ENCODE measurements at regions not wholly inside any gene's neighbourhood (a gene's known extent, or its start where the extent isn't known, plus 50 kb on each side); places are given as distances from the start of the nearest gene placed in this dataset.
"Not testable (repeated sequence)": the region's sequence is repeated elsewhere in the genome, so short reads cannot be mapped to it uniquely, and the experiment has no call there.

DNA sequence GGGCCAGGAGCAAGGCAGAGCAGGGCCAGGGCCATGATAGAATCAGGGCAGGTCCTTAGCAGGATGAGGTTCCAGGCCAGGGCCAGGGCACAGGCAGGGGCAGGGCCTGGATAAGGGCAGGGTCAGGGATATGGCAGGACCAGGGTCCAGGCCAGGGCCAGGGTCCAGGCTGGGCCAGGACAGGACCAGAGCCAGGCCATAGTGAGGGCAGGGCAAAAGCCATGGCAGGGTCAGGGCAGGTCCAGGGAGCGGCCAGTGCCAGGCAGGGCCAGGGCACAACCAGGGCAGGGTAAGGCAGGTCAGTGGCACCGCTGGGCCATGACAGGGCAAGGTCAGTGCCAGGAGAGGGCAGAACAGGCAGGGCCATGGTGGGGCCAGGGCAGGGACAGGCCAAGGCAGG, 152.2 kb downstream of the LIPI start:
- no peak overlapping the region for H3K4me3 Mint-ChIP-seq
- peaks cover 4% of the 10 kb centered on the region for H3K36me3 Mint-ChIP-seq (ENCODE audit: low read depth)
- H3K27ac Mint-ChIP-seq, result no peak overlapping the region
- H3K27me3 Mint-ChIP-seq, result no peaks in the 10 kb centered on the region
- no peaks in the 10 kb centered on the region for H3K9me3 Mint-ChIP-seq
- H3K4me1 Mint-ChIP-seq (ENCODE audit: low read depth), result no peaks in the 10 kb centered on the region

DNA sequence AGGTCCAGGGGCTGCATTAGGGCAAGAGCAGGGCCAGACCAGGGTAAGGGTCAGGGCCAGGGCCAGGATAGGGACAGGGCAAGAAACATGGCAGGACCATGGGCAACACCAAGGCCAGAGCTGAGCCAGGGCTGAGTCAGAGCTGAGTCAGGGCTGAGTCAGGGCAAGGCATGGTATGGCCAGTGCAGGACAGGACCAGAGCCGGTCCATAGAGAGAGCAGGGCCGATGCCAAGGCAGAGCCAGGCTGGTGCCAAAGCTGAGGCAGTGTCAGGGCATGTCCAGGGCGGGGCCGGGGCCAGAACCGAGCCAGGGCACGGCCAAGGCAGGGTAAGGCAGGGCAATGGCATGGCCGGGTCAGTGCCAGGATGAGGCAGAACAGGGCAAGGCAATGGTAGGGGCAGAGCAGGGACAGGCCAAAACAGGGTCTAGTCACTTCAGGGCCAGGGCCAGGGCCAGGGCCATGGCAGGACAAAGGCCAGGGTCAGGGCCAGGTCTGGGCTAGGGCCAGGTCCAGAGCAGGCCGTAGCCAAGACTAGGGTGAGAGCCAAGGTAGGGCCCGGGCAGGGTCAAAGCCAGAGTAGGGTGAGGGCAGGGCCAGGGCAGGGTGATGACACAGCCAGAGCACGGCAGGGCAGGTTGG, 152.8 kb downstream of the LIPI start:
- not testable (repeated sequence) for H3K36me3 Mint-ChIP-seq (ENCODE audit: low read depth); H3K27ac Mint-ChIP-seq; H3K4me3 Mint-ChIP-seq; H3K9me3 Mint-ChIP-seq; H3K4me1 Mint-ChIP-seq (ENCODE audit: low read depth); H3K27me3 Mint-ChIP-seq

DNA sequence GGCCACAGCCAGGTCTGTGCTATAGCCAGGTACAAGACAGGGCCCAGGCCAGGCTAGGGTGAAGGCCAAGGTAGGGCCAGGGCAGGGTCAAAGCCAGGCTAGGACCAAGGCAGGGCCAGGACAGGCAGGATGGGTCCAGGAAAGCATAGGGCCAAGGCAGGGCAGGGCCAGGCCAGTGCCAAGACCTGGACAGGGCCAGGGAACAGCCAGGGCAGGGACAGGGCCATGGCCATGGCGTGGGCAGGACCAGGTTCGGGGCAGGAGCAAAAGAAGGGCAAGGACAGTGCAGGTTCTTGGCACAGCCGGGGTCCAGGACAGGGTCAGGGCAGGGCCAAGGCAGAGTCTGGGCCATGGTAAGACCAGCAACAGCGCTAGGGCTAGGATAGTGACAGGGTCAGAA, 153.4 kb downstream of the LIPI start:
- peaks cover 4% of the 10 kb centered on the region for H3K36me3 Mint-ChIP-seq (ENCODE audit: low read depth)
- H3K9me3 Mint-ChIP-seq, result no peaks in the 10 kb centered on the region
- H3K4me3 Mint-ChIP-seq, result no peak overlapping the region
- no peak overlapping the region for H3K27ac Mint-ChIP-seq
- H3K4me1 Mint-ChIP-seq (ENCODE audit: low read depth), result no peaks in the 10 kb centered on the region
- no peaks in the 10 kb centered on the region for H3K27me3 Mint-ChIP-seq

DNA sequence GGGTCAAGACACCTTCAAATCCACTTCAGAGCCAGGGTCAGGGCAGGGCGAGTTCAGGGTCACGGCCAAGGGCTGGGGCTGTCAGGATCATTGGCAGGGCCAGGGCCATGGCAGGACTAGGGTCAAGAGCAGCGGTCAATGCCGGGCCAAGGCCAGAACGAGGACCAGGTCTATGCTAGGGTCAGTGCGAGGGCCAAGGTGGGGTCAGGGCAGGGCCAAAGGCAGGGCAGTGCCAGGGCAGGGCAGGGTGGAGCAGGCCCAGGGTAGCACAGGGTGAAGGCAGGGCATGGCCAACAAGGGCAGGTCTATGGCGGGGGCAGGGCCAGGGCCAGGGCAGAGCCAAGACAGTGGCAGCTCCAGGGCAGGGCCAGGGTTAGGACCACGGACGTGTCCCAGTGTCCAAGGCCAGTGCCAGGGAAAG, 154.0 kb downstream of the LIPI start:
- H3K27me3 Mint-ChIP-seq, result no peaks in the 10 kb centered on the region
- H3K4me3 Mint-ChIP-seq, result no peak overlapping the region
- peaks cover 4% of the 10 kb centered on the region for H3K36me3 Mint-ChIP-seq (ENCODE audit: low read depth)
- no peaks in the 10 kb centered on the region for H3K9me3 Mint-ChIP-seq
- no peaks in the 10 kb centered on the region for H3K4me1 Mint-ChIP-seq (ENCODE audit: low read depth)
- H3K27ac Mint-ChIP-seq, result no peak overlapping the region

DNA sequence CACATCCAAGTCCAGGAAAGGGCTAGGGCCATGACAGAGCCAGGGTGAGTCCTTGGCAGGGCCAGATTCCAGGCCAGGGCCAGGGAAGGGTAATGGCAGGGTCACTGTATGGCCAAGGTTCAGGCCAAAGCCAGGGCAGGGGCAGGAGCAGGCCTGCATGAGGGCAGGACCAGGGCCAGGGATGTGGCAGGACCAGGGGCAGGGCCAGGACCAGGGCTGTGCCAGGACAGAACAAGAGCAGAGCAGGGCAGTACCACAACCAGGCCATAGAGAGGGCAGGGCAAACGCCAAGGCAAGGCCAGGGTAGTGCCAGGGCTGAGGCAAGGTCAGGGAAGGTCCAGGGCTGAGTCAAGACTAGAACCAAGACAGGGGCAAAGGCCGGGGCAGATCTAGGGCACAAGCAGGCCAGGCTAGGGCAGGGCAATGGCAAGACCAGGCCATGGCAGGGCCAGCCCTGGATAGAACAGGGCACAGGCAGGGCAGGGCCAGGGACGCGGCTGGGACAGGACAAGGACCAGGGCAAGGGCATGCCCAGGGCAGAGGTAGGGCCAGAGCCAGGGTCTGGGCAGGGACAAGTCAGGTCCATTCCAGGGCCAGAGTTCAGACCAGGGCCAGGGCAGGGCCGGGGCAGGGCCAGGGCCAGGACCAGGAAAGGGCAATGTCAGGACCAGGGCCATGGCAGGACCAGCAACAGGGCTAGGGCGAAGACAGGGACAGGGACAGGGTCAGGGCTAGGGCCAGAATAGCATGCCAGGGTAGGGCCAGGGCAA, 154.8 kb downstream of the LIPI start:
- not testable (repeated sequence) for H3K4me1 Mint-ChIP-seq (ENCODE audit: low read depth); H3K9me3 Mint-ChIP-seq; H3K27me3 Mint-ChIP-seq; H3K36me3 Mint-ChIP-seq (ENCODE audit: low read depth); H3K27ac Mint-ChIP-seq; H3K4me3 Mint-ChIP-seq

DNA sequence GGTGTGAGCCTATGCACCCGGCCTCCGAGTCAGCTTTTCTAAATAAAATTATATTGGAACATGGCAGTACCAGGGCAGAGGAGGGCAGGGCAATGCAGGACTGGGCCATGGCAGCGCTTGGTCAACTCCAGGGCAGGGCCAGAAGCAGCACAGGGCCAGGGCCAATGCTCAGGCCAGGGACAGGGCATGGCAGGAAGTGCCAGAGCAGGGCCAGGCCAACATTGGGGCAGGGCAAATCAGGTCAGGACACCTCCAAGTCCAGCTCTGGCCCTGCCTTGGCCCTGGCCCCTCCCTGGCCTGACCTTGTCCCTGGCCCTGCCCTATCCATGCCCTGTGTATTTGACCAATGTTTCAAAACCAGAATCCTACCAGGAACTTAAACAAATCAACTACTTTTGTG, 156.1 kb downstream of the LIPI start:
- no peaks in the 10 kb centered on the region for H3K4me1 Mint-ChIP-seq (ENCODE audit: low read depth)
- no peak overlapping the region for H3K4me3 Mint-ChIP-seq
- no peaks in the 10 kb centered on the region for H3K9me3 Mint-ChIP-seq
- H3K27me3 Mint-ChIP-seq, result no peaks in the 10 kb centered on the region
- H3K27ac Mint-ChIP-seq, result no peak overlapping the region
- H3K36me3 Mint-ChIP-seq (ENCODE audit: low read depth), result no peaks in the 10 kb centered on the region

DNA sequence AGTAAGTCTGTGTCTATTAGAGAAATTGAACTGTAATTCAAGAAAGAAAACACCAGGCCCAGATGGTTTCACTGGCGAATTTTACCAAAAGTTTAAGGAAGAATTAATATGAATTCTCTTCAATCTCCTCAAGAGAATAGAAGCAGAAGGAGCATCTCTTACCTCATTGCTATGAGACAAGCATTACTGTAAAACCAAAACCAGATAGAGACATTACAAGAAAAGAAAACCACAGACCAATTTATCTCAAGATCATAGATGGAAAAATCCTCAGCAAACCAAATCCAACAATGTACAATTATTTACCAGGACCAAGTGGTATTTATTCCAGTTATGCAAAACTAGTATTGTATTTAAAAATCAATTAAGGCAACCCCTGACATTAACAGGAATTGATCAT, 160.6 kb downstream of the LIPI start:
- Mint-ChIP-seq H3K4me3 (no peak overlapping the region), H3K27me3 (no peaks in the 10 kb centered on the region), H3K4me1 (ENCODE audit: low read depth) (no peaks in the 10 kb centered on the region), H3K27ac (no peak overlapping the region), H3K36me3 (ENCODE audit: low read depth) (no peaks in the 10 kb centered on the region), H3K9me3 (no peaks in the 10 kb centered on the region)

DNA sequence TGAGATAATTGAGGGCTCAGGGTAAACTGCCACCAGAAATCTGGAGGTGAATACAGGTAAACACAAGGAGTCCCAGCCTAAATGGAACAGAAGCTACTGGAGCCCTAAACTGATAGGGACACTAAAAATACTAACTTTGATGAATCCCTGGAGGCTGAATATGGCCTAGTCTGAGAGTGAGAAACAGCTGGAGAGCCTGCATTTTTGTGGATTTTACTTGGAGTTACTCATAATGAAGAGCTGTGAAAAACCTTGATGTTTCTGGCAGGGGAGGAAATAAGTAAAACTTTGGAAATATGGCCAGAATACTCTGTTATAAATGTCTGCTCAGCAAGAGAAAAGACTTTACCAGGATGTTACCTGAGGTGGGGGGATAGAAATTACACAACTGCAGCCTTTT, 164.4 kb downstream of the LIPI start:
- H3K27me3 Mint-ChIP-seq, result no peaks in the 10 kb centered on the region
- H3K4me3 Mint-ChIP-seq, result no peak overlapping the region
- no peaks in the 10 kb centered on the region for H3K4me1 Mint-ChIP-seq (ENCODE audit: low read depth)
- H3K36me3 Mint-ChIP-seq (ENCODE audit: low read depth), result no peaks in the 10 kb centered on the region
- no peak overlapping the region for H3K27ac Mint-ChIP-seq
- no peaks in the 10 kb centered on the region for H3K9me3 Mint-ChIP-seq

DNA sequence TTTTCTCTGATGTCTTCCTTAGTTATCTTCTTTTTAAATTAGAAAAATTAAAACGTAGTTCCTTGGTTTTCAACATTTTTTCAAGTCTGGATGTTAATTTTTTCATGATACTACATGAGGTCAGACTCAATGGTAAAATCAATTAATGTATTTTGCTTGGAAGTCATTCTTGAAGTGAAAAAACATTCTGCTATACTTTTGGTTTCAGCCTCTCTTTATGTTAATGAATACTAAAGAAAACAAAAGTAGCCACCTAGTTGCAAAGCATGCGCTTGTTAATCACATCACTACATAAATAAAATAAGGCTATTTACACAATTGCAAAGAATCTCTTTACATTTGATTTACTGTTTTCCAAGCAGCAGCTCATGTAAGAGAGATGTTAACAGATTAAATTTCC, 170.4 kb downstream of the LIPI start:
- H3K4me1 Mint-ChIP-seq (ENCODE audit: low read depth), result no peaks in the 10 kb centered on the region

DNA sequence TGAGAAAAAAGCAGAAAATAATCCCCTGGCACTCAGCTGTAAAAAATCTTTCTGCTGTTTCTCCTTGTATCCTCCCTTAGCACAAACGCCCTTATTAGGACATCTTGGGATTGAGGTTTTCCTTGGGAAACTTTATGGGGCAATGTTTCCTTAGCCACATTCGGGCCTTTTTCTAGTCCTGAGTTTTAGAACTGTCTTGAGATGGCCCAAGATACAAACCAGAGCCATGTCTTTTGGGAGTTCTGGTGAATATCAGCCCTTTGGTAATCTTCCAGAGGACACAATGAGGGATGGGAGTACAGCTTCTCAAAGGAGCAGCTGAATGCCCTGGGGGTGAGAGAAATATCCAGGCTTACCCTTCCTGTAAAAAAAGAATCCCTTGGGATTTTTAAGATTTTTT, 182.1 kb downstream of the LIPI start:
- Mint-ChIP-seq H3K4me1 (ENCODE audit: low read depth) (peaks cover 14% of the 10 kb centered on the region), H3K4me3 (peak overlapping the region; percentile 92)
- not testable (repeated sequence) for H3K27ac Mint-ChIP-seq; H3K9me3 Mint-ChIP-seq; H3K36me3 Mint-ChIP-seq (ENCODE audit: low read depth); H3K27me3 Mint-ChIP-seq

More for the DNA sequence above, 170.4 kb downstream of the LIPI start:
- Mint-ChIP-seq H3K36me3 (ENCODE audit: low read depth) (peaks cover 9% of the 10 kb centered on the region), H3K27me3 (no peaks in the 10 kb centered on the region), H3K4me3 (no peak overlapping the region), H3K9me3 (no peaks in the 10 kb centered on the region), H3K27ac (no peak overlapping the region)

DNA sequence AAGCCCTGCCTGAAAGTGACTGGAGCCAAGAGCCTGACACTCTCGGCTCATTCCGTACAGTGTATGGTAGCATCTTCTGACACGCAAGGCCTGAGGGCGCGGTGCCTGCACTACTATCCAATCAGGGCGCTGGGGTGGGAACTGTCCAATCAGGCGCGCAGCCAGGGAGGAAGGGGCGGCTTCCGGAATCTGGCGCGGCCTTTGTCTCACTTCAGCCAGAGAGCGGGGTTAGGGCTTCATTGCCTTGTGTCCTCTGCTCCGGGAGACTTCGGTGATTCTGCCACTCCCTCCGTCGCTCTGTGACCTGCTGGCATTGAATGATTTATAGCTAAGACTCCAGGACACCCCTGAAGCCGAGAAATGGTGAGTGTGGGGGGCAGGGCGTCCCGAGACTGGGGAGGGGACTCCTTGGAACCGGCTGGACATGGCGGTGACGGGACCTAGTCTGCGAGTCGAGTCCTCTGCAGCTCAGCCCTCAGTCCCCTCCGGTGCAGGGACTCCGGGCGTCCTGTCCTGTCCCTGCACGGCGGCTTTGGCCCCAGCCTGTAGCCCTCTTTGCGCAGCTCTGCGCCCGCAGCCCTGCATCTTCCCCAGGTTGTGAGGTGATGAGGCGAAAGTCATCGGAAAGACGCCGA, 183.4 kb downstream of the LIPI start:
- Mint-ChIP-seq H3K4me1 (ENCODE audit: low read depth) (peaks cover 14% of the 10 kb centered on the region), H3K27ac (peak overlapping the region; percentile 88), H3K4me3 (peak overlapping the region; percentile 92)
- not testable (repeated sequence) for H3K36me3 Mint-ChIP-seq (ENCODE audit: low read depth); H3K27me3 Mint-ChIP-seq; H3K9me3 Mint-ChIP-seq

DNA sequence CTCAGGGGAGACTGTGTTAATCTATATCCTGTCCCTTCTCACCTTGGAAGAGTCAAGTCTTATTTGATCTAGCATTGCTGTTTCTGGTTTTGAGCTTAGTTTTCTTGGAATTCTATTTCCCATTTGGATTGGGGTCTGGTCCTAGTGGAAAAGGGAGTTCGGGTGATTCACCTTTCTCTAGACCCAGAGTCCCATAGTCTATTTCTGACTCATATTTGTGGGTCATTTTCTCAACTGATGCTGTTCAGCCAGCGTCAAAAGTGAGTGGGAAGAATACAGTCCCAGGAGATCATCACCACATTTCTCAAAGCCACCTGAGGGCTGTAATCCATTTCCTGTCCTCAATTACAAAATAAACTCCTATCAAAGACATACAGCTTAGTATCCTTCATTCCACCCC, 190.6 kb downstream of the LIPI start:
- not testable (repeated sequence) for H3K27me3 Mint-ChIP-seq; H3K4me3 Mint-ChIP-seq; H3K36me3 Mint-ChIP-seq (ENCODE audit: low read depth); H3K4me1 Mint-ChIP-seq (ENCODE audit: low read depth); H3K9me3 Mint-ChIP-seq; H3K27ac Mint-ChIP-seq

DNA sequence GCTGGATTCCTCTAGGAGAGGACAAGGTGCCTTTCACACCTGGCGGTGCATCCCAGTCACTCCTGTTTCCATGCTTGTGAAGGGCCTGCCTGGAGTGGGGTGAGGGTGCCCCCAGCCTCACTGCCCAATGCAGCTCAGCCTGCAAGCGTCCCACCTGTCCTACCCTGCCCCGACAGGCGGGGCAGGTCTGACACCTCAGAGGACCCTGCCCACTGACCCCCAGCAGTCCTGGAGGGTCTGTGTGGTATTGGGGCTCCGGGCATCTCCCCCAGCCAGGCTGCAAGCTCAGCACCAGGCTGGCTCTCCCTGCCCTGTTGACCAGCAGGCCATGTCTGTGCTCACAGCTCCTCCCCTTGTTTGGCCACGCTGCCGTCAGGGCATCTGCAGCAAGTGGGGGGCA, 194.9 kb downstream of the LIPI start:
- not testable (repeated sequence) for H3K4me1 Mint-ChIP-seq (ENCODE audit: low read depth); H3K36me3 Mint-ChIP-seq (ENCODE audit: low read depth); H3K9me3 Mint-ChIP-seq; H3K27ac Mint-ChIP-seq; H3K4me3 Mint-ChIP-seq; H3K27me3 Mint-ChIP-seq

DNA sequence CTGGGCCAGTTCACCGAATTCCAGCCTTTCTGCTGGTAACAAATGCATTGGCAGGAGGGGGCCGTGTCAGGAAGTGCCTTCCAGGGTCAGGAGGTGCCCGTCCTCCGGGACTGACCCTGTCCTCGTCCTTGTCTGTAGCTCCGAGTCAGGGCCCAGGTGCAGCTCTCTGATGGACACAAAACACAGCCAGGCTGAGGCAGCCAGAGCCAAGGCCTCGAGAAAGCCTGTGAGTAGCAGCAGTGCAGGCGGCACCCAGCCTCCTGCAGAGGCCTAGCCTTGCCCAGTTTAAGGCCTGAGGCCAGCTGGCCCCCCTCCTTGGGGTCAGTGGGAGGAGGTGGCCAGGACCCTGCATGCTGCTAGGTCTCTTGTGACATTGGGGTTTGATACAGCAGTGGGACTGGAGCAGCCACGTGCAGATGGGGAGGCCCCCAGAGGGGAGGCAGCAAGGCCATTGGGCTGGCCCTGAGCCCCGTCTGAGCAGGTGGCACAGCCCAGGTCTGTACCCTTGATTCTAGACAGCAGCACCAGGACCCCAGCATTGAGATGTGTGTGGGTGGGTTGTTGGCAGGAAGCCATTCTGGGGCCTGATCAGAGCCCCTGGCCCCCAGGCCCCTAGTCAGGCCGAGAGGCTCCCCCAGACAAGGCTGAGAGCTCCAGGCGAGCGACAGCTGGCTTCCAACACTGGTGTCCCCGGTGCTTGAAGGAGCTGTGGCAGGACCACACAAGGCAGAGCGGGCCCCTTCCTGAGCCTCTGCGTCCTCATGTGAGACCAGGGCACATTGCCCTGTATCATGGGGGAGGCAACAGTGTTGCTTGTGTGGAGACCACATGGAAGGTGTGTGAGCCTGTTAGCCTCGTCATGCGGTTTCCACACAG, 196.9 kb downstream of the LIPI start:
- H3K4me1 Mint-ChIP-seq (ENCODE audit: low read depth); H3K36me3 Mint-ChIP-seq (ENCODE audit: low read depth); H3K27me3 Mint-ChIP-seq; H3K9me3 Mint-ChIP-seq; H3K4me3 Mint-ChIP-seq; H3K27ac Mint-ChIP-seq: not testable (repeated sequence)

DNA sequence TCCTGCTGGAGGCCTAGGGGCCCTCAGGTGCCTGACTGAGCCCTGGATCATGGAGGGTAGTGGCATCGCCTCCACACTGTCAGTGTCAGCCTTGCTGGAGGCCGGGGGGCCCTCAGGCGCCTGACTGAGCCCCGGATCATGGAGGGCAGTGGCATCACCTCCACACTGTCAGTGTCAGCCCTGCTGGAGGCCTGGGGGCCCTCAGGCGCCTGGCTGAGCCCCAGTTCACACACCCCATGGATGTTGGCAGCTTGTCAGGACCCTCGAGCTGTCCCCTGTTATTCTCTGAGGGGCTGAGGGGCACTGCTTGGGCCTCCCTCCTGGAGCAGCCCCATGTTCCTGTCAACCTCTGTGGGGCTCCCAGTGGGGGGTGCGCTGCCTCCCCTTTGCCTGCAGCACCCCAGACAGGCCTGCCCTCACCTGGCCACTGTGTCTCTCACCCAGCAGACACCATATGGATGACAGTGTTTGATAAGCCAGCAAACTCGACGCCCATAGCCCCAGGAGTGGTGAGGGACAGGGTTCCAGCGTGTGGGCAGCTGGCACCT, 197.6 kb downstream of the LIPI start:
- H3K27ac Mint-ChIP-seq, result no peak overlapping the region
- H3K4me3 Mint-ChIP-seq, result no peak overlapping the region
- H3K27me3 Mint-ChIP-seq, result no peaks in the 10 kb centered on the region
- H3K4me1 Mint-ChIP-seq (ENCODE audit: low read depth), result no peaks in the 10 kb centered on the region
- no peaks in the 10 kb centered on the region for H3K9me3 Mint-ChIP-seq
- no peaks in the 10 kb centered on the region for H3K36me3 Mint-ChIP-seq (ENCODE audit: low read depth)

Measured in stimulated activated naive CD8-positive, alpha-beta T cell treated with anti-CD3 and anti-CD28 coated beads, Interleukin-15, Interleukin-2, amounts not matched to agents 100 ng/mL and 50 ng/mL, for 24 hours (primary cell).